ENCODE measurements at regions not wholly inside any gene's neighbourhood (a gene's known extent, or its start where the extent isn't known, plus 50 kb on each side); places are given as distances from the start of the nearest gene placed in this dataset.

DNA sequence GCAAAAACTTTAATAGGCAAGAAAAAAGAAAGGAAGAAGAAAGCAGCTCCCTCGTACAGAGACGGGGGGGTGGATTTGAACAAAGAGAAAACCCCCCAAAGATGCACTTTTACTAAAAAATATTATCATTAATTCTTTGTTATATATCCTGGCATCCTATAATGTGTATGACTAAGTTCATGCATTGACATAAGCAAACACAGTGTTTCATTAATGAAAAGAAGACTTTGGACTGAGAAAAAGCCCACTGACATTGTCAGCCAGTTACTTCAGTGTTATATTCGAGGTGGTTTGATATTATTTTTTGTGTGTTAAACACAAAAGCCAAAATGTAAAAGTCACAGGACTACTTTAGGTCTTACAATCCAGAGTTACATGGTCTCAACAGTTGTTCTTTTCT, 110.1 kb upstream of the DPYD start:
- no peak for DNase-seq
- no peak overlapping the region for H3K27ac ChIP-seq
- H3K36me3 ChIP-seq = no peaks in the 10 kb centered on the region
- no peaks in the 10 kb centered on the region for H3K9me3 ChIP-seq
- no peak for ATAC-seq
- FAIRE-seq = no peak
- 35 to 47% methylated on average over 3 of the region's 3 CpGs for WGBS, 2 donors
- H3K4me3 ChIP-seq = no peak overlapping the region
- H3K27me3 ChIP-seq = no peaks in the 10 kb centered on the region
- TF ChIP-seq, protein P1, sequence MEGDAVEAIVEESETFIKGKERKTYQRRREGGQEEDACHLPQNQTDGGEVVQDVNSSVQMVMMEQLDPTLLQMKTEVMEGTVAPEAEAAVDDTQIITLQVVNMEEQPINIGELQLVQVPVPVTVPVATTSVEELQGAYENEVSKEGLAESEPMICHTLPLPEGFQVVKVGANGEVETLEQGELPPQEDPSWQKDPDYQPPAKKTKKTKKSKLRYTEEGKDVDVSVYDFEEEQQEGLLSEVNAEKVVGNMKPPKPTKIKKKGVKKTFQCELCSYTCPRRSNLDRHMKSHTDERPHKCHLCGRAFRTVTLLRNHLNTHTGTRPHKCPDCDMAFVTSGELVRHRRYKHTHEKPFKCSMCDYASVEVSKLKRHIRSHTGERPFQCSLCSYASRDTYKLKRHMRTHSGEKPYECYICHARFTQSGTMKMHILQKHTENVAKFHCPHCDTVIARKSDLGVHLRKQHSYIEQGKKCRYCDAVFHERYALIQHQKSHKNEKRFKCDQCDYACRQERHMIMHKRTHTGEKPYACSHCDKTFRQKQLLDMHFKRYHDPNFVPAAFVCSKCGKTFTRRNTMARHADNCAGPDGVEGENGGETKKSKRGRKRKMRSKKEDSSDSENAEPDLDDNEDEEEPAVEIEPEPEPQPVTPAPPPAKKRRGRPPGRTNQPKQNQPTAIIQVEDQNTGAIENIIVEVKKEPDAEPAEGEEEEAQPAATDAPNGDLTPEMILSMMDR (IDR thresholded peaks at IDR 0.05) = no peak
- H3K4me1 ChIP-seq = no peaks in the 10 kb centered on the region
- intact Hi-C loops (cut with DNase I) = no loop called here

DNA sequence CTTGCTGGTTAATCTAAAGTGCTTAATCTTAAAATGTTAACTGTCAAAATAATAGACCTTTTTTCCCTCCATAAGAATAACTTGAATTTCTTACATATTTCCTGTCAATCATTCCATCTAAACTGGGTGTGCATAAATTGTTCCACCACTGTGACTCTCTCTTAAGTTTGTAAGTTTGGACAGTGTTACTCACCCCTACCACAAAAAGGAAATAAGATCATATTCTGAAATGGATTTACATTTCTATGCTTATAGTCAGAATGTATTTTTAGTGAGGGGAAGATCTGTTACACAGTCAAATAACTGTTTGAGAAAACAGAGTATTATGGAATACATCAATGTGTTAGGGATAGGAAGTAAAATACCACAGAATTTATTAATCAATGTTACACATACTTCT, 109.6 kb upstream of the DPYD start:
- Histone ChIP-seq H3K4me1 (no peaks in the 10 kb centered on the region), H3K27me3 (no peaks in the 10 kb centered on the region), H3K27ac (no peak overlapping the region), H3K36me3 (no peaks in the 10 kb centered on the region), H3K9me3 (no peaks in the 10 kb centered on the region), H3K4me3 (no peak overlapping the region)
- DNase-seq (no peak), FAIRE-seq (no peak), ATAC-seq (no peak)
- TF ChIP-seq, protein P1 (IDR thresholded peaks at IDR 0.05) = no peak
- intact Hi-C loops (cut with DNase I) = no loop called here

DNA sequence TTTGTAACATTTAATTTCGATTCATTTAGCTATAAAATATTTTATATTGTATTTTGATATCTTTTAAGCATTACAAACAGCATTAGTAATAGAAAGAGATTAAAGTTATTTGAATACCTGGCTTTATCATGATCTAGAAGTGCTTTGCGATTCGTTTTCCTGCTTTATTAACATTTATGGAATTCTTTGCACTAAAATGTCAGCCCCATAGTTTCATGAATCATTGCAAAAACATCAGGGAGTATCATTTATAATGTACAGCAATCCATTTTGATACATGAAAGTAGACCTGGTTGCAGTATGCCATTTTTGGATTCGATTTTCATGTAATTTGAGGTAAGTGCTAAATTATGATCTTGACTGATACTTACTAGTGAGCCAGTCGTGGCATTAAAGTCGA, 108.0 kb upstream of the DPYD start:
- WGBS, 2 donors = 66 to 70% methylated on average over 6 of the region's 6 CpGs
- no peak overlapping the region for H3K27ac ChIP-seq
- FAIRE-seq (peak; percentile 37), ATAC-seq (no peak), DNase-seq (no peak)
- intact Hi-C loops (cut with DNase I) = no loop called here
- H3K36me3 ChIP-seq = no peaks in the 10 kb centered on the region
- TF ChIP-seq, protein P1 (IDR thresholded peaks at IDR 0.05) = no peak
- H3K9me3 ChIP-seq = no peaks in the 10 kb centered on the region
- no peaks in the 10 kb centered on the region for H3K27me3 ChIP-seq
- H3K4me3 ChIP-seq = no peak overlapping the region
- no peaks in the 10 kb centered on the region for H3K4me1 ChIP-seq

DNA sequence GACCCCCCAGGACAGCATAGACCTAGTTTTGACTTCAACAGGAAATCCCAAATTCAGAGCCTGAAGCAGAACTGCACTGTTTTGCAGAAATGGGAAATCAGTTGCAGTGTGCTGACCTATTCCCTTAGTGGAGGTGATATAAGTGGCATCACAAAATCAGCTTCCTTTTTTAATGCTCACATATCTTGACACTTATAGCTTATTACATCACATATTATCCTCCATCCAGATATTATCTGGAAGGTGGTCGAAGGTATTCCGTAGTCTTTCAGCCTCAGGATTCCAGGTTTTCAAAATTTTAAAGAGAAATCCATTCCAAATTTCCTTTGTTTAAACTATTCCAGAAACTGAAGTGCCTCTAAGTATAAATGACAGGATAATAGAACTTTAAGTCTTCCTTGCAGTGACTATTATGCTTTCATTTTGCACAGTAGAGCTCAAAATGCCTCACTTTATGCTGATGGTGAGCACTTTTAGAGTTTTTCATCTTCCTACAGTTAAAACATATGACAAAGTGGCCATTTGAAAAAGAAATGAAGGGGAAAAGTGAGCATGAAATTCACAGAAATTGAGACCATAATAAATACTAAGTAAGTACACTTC, 106.4 kb upstream of the DPYD start:
- intact Hi-C loops (cut with DNase I) = no loop called here
- H3K4me1 ChIP-seq = no peaks in the 10 kb centered on the region
- no peak for DNase-seq
- H3K27ac ChIP-seq = no peak overlapping the region
- TF ChIP-seq, protein P1 (IDR thresholded peaks at IDR 0.05) = no peak
- ATAC-seq = no peak
- H3K9me3 ChIP-seq = no peaks in the 10 kb centered on the region
- H3K27me3 ChIP-seq = no peaks in the 10 kb centered on the region
- FAIRE-seq = no peak
- WGBS, 2 donors = 77 to 89% methylated on average over 2 of the region's 2 CpGs
- H3K4me3 ChIP-seq = no peak overlapping the region
- H3K36me3 ChIP-seq = no peaks in the 10 kb centered on the region

DNA sequence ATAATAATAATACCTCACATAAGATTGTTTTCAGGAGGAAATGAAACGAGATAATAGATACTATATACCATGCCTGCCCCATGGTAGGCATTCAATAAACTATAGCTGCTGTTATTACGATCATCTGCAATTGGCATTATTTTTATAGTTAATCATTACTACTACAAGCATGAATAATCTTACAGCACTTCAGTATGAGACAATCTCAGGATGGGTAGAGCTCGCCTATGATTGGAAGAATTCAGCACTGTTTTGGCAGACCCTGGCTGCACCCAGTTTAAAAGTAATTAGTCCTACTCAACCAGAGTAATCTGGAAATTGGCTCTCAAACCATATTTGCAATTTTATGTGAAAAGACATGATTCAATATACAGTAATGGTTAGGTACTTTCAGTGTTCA, 105.0 kb upstream of the DPYD start:
- no peak for FAIRE-seq
- no peaks in the 10 kb centered on the region for H3K9me3 ChIP-seq
- DNase-seq = no peak
- ATAC-seq = no peak
- no peaks in the 10 kb centered on the region for H3K36me3 ChIP-seq
- H3K27me3 ChIP-seq = peaks cover 0 to 4% (median 0%) of the 10 kb centered on the region in 4 donors
- intact Hi-C loops (cut with DNase I) = no loop called here
- TF ChIP-seq, protein P1 (IDR thresholded peaks at IDR 0.05) = no peak
- no peak overlapping the region for H3K27ac ChIP-seq
- H3K4me1 ChIP-seq = no peaks in the 10 kb centered on the region
- H3K4me3 ChIP-seq = no peak overlapping the region
- WGBS, 2 donors = 42 to 53% methylated on average over 3 of the region's 3 CpGs

All from pancreas (tissue), 10 donors.